MM.1S (cell line): ENCODE measurements at regions not wholly inside any gene's neighbourhood (a gene's known extent, or its start where the extent isn't known, plus 50 kb on each side); places are given as distances from the start of the nearest gene placed in this dataset.

ENCODE experiments used
- DNase-seq: peaks from one replicate; pipeline ENCODE4 v3.0.0-alpha.2; 2015
- H2AFZ ChIP-seq: fragments of 300-600 bp; sonication (generic); 2 replicates; pipeline ENCODE4 v1.6.0; 2016; ENCODE audit warnings: antibody characterized with exemption, low read length
- H3F3A ChIP-seq: fragments of 300-600 bp; sonication (generic); 2 replicates; pipeline ENCODE4 v1.6.1; 2016; ENCODE audit warnings: mild to moderate bottlenecking, antibody characterized with exemption, low read length, moderate library complexity, mixed read lengths; ENCODE audit not compliant: insufficient read depth
- H3K27ac ChIP-seq: fragments of 300-600 bp; sonication (generic); 2 replicates; pipeline ENCODE4 v1.5.1; 2016; ENCODE audit warnings: mild to moderate bottlenecking, low read length
- H3K27me3 ChIP-seq: fragments of 300-600 bp; sonication (generic); replicated peaks from 2 replicates; pipeline ENCODE4 v1.6.0; 2016; ENCODE audit warnings: low read length; ENCODE audit not compliant: insufficient read depth
- H3K36me3 ChIP-seq: fragments of 300-600 bp; sonication (generic); replicated peaks from 2 replicates; pipeline ENCODE4 v1.6.1; 2016; ENCODE audit warnings: mild to moderate bottlenecking, low read length, mixed read lengths; ENCODE audit not compliant: insufficient read depth
- H3K4me1 ChIP-seq: fragments of 300-600 bp; sonication (generic); 2 replicates; pipeline ENCODE4 v1.6.1; 2016; ENCODE audit warnings: low read length, mixed read lengths
- H3K4me2 ChIP-seq: fragments of 300-600 bp; sonication (generic); 2 replicates; pipeline ENCODE4 v1.6.0; 2016; ENCODE audit warnings: low read depth, low read length
- H3K4me3 ChIP-seq: fragments of 300-600 bp; sonication (generic); 2 replicates; pipeline ENCODE4 v1.5.1; 2016; ENCODE audit warnings: low read length, mixed read lengths
- H3K79me2 ChIP-seq: fragments of 300-600 bp; sonication (generic); 2 replicates; pipeline ENCODE4 v1.6.1; 2016; ENCODE audit warnings: mixed run types, low read length, mixed read lengths
- H3K9ac ChIP-seq: fragments of 300-600 bp; sonication (generic); 2 replicates; pipeline ENCODE4 v1.6.1; 2016; ENCODE audit warnings: low read length, mixed read lengths
- H3K9me2 ChIP-seq: fragments of 300-600 bp; sonication (generic); replicated peaks from 2 replicates; pipeline ENCODE4 v1.6.1; 2016; ENCODE audit warnings: mild to moderate bottlenecking, low read length, mixed read lengths; ENCODE audit not compliant: insufficient read depth
- H3K9me3 ChIP-seq: fragments of 300-600 bp; sonication (generic); replicated peaks from 2 replicates; pipeline ENCODE4 v1.6.1; 2016; ENCODE audit warnings: mild to moderate bottlenecking, low read length, mixed read lengths; ENCODE audit not compliant: insufficient read depth
- H4K20me1 ChIP-seq: fragments of 300-600 bp; sonication (generic); 2 replicates; pipeline ENCODE4 v1.6.1; 2016; ENCODE audit warnings: mild to moderate bottlenecking, low read length, moderate library complexity, mixed read lengths; ENCODE audit not compliant: insufficient read depth
- CTCF ChIP-seq: fragments of 300-600 bp; sonication (generic); IDR thresholded peaks from 2 replicates; pipeline ENCODE4 v1.5.1; 2016; ENCODE audit warnings: antibody characterized with exemption, low read length, mixed read lengths
- EZH2 ChIP-seq: fragments of 300-600 bp; sonication (generic); optimal IDR thresholded peaks from 2 replicates; pipeline ENCODE3; 2017; ENCODE audit warnings: low read depth, mild to moderate bottlenecking, antibody characterized with exemption, low read length, mixed read lengths
- EZH2phosphoT487 ChIP-seq: fragments of 300-600 bp; sonication (generic); IDR thresholded peaks from 2 replicates; pipeline ENCODE4 v1.6.1; 2018; ENCODE audit warnings: antibody characterized with exemption, low read length

- no peak for DNase-seq
- Histone ChIP-seq H3F3A (no peaks in the 10 kb centered on the region), H3K4me3 (no peak overlapping the region), H3K79me2 (no peaks in the 10 kb centered on the region), H3K4me2 (no peak overlapping the region), H2AFZ (no peak overlapping the region), H4K20me1 (no peaks in the 10 kb centered on the region), H3K9ac (no peak overlapping the region), H3K36me3 (no peaks in the 10 kb centered on the region), H3K9me2 (no peaks in the 10 kb centered on the region), H3K27me3 (no peaks in the 10 kb centered on the region), H3K9me3 (no peaks in the 10 kb centered on the region), H3K27ac (no peak overlapping the region), H3K4me1 (peaks cover 11% of the 10 kb centered on the region)
- TF ChIP-seq EZH2 (no peak), CTCF (no peak), EZH2phosphoT487 (no peak)
These were observed 210.4 kb upstream of the KRR1 start for GRCh38 chr12:75721796-75722195.

DNA sequence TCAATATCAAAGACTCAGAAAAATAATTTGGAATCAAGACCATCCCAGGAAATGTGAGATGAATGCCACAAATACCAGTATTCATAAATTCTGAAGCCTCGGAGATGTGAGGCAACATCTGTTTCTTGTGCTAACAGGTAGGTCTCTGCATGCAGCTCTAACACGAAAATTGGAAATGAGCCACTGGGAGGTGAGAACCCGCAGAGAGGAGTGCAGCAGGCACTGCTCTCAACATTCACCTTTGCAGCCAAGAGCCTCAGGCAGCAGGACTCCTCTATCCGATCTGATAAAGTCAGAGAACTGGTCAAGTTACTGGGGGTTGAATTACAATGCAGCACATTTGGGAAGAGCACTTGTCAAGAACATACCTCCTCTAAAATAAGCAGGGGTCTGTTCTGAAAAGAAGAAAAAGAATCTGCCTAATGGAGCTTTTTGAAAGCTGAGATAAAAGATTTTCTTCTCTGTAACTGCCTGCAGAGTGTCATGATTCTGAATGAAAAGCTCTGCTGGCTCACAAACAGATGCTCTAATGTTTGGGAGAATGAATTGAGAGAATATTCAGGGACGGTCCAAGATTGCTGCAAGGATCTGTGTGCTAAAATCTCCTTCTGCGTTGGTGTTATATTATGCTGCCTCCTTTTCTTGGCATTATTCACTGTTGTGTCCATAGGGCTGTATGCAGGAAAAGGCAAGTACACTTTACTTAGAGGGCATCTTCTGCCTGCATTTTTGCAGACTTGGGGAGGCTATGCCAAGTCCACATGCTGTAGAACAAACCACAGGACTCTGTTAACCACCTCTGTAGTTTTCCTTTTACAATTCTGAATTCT lies 209.6 kb upstream of the KRR1 start:
- Histone ChIP-seq H2AFZ (no peak overlapping the region), H3K9ac (no peak overlapping the region), H3K4me3 (no peak overlapping the region), H3K79me2 (no peaks in the 10 kb centered on the region), H3K9me3 (no peaks in the 10 kb centered on the region), H3K9me2 (no peaks in the 10 kb centered on the region), H3K27ac (no peak overlapping the region), H3K27me3 (no peaks in the 10 kb centered on the region), H3K4me2 (no peak overlapping the region), H3F3A (no peaks in the 10 kb centered on the region), H3K36me3 (no peaks in the 10 kb centered on the region), H3K4me1 (peaks cover 11% of the 10 kb centered on the region), H4K20me1 (no peaks in the 10 kb centered on the region)
- TF ChIP-seq EZH2 (no peak), EZH2phosphoT487 (no peak), CTCF (no peak)
- no peak for DNase-seq

DNA sequence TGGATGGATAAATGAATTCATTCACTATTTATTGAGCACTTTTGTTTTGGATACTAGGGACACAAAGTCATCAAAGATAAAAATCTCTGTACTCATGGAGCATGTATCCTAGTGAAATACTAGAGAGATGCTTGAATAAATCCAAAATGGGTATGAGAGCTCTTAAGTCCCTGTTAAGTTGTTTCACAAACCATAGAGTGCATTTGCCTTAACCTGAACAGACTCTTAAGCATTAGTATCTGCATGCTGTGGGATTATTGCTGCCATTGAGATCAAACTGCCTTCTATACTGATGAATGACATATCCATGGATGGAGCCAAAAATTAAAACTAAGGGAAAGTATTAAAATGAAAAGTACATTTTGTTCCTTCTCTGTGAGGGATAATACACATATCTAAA lies 206.5 kb upstream of the KRR1 start:
- H3K27me3 ChIP-seq = no peaks in the 10 kb centered on the region
- H3K9ac ChIP-seq = no peak overlapping the region
- peaks cover 7% of the 10 kb centered on the region for H3K4me1 ChIP-seq

More for the DNA sequence above, 206.5 kb upstream of the KRR1 start:
- Histone ChIP-seq H3K36me3 (no peaks in the 10 kb centered on the region), H3K4me3 (no peak overlapping the region), H3K4me2 (no peak overlapping the region), H2AFZ (no peak overlapping the region), H3K79me2 (no peaks in the 10 kb centered on the region), H3K9me3 (no peaks in the 10 kb centered on the region), H3K27ac (no peak overlapping the region), H3F3A (no peaks in the 10 kb centered on the region), H3K9me2 (no peaks in the 10 kb centered on the region), H4K20me1 (no peaks in the 10 kb centered on the region)
- no peak for TF ChIP-seq EZH2phosphoT487
- TF ChIP-seq CTCF = no peak
- TF ChIP-seq EZH2 = no peak
- DNase-seq = no peak
